ENCODE measurements at regions not wholly inside any gene's neighbourhood (a gene's known extent, or its start where the extent isn't known, plus 50 kb on each side); places are given as distances from the start of the nearest gene placed in this dataset.

- TF ChIP-seq CTCF (IDR thresholded peaks at IDR 0.05) (no peak), POLR2A (IDR thresholded peaks at IDR 0.05) (no peak)
These were observed 916.8 kb downstream of the GALC start for GRCh38 chr14:87076146-87076545.

All from adrenal gland (tissue), 5 donors.